Stomach smooth muscle (tissue), 2 donors: ENCODE measurements at regions not wholly inside any gene's neighbourhood (a gene's known extent, or its start where the extent isn't known, plus 50 kb on each side); places are given as distances from the start of the nearest gene placed in this dataset.

Experiments
- H3K27ac ChIP-seq: one replicate; pipeline ENCODE4 v1.7.0; 2013; ENCODE audit warnings: mild to moderate bottlenecking, low read length, inconsistent platforms
- H3K27me3 ChIP-seq, 2 donors: one replicate each; pipeline ENCODE4 v1.7.0; 2013; ENCODE audit warnings: low read length in 2 of 2; ENCODE audit not compliant: insufficient read depth in 2 of 2, control insufficient read depth in 1 of 2
- H3K36me3 ChIP-seq, 2 donors: one replicate each; pipeline ENCODE4 v1.7.0; 2013; ENCODE audit warnings: low read length in 2 of 2; ENCODE audit not compliant: control insufficient read depth in 2 of 2, insufficient read depth in 2 of 2
- H3K4me1 ChIP-seq: one replicate; pipeline ENCODE4 v1.7.0; 2013; ENCODE audit warnings: low read length; ENCODE audit not compliant: control insufficient read depth, insufficient read depth
- H3K4me3 ChIP-seq, 2 donors: one replicate each; pipeline ENCODE4 v1.7.0; 2013; ENCODE audit warnings: low read length in 2 of 2
- H3K9ac ChIP-seq, 2 donors: one replicate each; pipeline ENCODE4 v1.7.0; 2013; ENCODE audit warnings: low read length in 2 of 2, mild to moderate bottlenecking in 1 of 2
- H3K9me3 ChIP-seq, 2 donors: one replicate each; pipeline ENCODE4 v1.7.0; 2013; ENCODE audit warnings: low read length in 2 of 2; ENCODE audit not compliant: control insufficient read depth in 2 of 2
- donor health status: healthy.
- donor health status: Pancreatic carcinoma.

- Histone ChIP-seq H3K27me3 (no peaks in the 10 kb centered on the region), H3K9ac (no peak overlapping the region)
These were observed 300.0 kb upstream of the MAN1A1 start for GRCh38 chr6:119649531-119649930.

GRCh38 chr6:119647309-119647708 lies 297.7 kb upstream of the MAN1A1 start:
- no peaks in the 10 kb centered on the region for H3K27me3 ChIP-seq

More at GRCh38 chr6:119649531-119649930, 300.0 kb upstream of the MAN1A1 start:
- Histone ChIP-seq H3K36me3 (no peaks in the 10 kb centered on the region), H3K27ac (no peak overlapping the region), H3K9me3 (no peaks in the 10 kb centered on the region), H3K4me3 (no peak overlapping the region), H3K4me1 (no peaks in the 10 kb centered on the region)

GRCh38 chr6:119643876-119644275 lies 294.3 kb upstream of the MAN1A1 start:
- Histone ChIP-seq H3K4me1 (no peaks in the 10 kb centered on the region), H3K9ac (no peak overlapping the region), H3K27me3 (no peaks in the 10 kb centered on the region), H3K36me3 (no peaks in the 10 kb centered on the region), H3K27ac (no peak overlapping the region), H3K4me3 (no peak overlapping the region), H3K9me3 (no peaks in the 10 kb centered on the region)

More at GRCh38 chr6:119647309-119647708, 297.7 kb upstream of the MAN1A1 start:
- Histone ChIP-seq H3K4me3 (no peak overlapping the region), H3K4me1 (no peaks in the 10 kb centered on the region), H3K9me3 (no peaks in the 10 kb centered on the region), H3K27ac (no peak overlapping the region), H3K9ac (no peak overlapping the region), H3K36me3 (no peaks in the 10 kb centered on the region)

- H3K4me1 ChIP-seq = no peaks in the 10 kb centered on the region
- H3K9ac ChIP-seq = no peak overlapping the region
- no peak overlapping the region for H3K27ac ChIP-seq
- no peaks in the 10 kb centered on the region for H3K36me3 ChIP-seq
- H3K9me3 ChIP-seq = no peaks in the 10 kb centered on the region
- no peaks in the 10 kb centered on the region for H3K27me3 ChIP-seq
- no peak overlapping the region for H3K4me3 ChIP-seq
These were observed 288.2 kb upstream of the MAN1A1 start for GRCh38 chr6:119637768-119638167.

- H3K9ac ChIP-seq = no peak overlapping the region
- H3K36me3 ChIP-seq = no peaks in the 10 kb centered on the region
- H3K27ac ChIP-seq = no peak overlapping the region
- H3K4me3 ChIP-seq = no peak overlapping the region
- H3K4me1 ChIP-seq = no peaks in the 10 kb centered on the region
- H3K9me3 ChIP-seq = peaks cover 0 to 2% of the 10 kb centered on the region in 2 donors
- no peaks in the 10 kb centered on the region for H3K27me3 ChIP-seq
These were observed 286.5 kb upstream of the MAN1A1 start for GRCh38 chr6:119636060-119636459.

- peaks cover 0 to 2% of the 10 kb centered on the region in 2 donors for H3K9me3 ChIP-seq
These were observed 283.9 kb upstream of the MAN1A1 start for GRCh38 chr6:119633461-119633860.

GRCh38 chr6:119630561-119631192 lies 281.1 kb upstream of the MAN1A1 start:
- H3K27ac ChIP-seq = no peak overlapping the region
- no peak overlapping the region for H3K9ac ChIP-seq
- peaks cover 0 to 2% of the 10 kb centered on the region in 2 donors for H3K9me3 ChIP-seq
- no peaks in the 10 kb centered on the region for H3K4me1 ChIP-seq
- H3K4me3 ChIP-seq = no peak overlapping the region
- H3K27me3 ChIP-seq = no peaks in the 10 kb centered on the region
- no peaks in the 10 kb centered on the region for H3K36me3 ChIP-seq

More at GRCh38 chr6:119633461-119633860, 283.9 kb upstream of the MAN1A1 start:
- Histone ChIP-seq H3K9ac (no peak overlapping the region), H3K27ac (no peak overlapping the region), H3K36me3 (no peaks in the 10 kb centered on the region), H3K4me3 (no peak overlapping the region), H3K27me3 (no peaks in the 10 kb centered on the region), H3K4me1 (no peaks in the 10 kb centered on the region)

- Histone ChIP-seq H3K9me3 (peaks cover 0 to 2% of the 10 kb centered on the region in 2 donors), H3K36me3 (no peaks in the 10 kb centered on the region), H3K27ac (no peak overlapping the region), H3K4me1 (no peaks in the 10 kb centered on the region), H3K9ac (no peak overlapping the region), H3K27me3 (no peaks in the 10 kb centered on the region), H3K4me3 (no peak overlapping the region)
These were observed 279.4 kb upstream of the MAN1A1 start for GRCh38 chr6:119628691-119629594.

- Histone ChIP-seq H3K36me3 (no peaks in the 10 kb centered on the region), H3K4me1 (no peaks in the 10 kb centered on the region), H3K4me3 (no peak overlapping the region), H3K27ac (no peak overlapping the region), H3K9ac (no peak overlapping the region), H3K27me3 (no peaks in the 10 kb centered on the region), H3K9me3 (peaks cover 0 to 2% of the 10 kb centered on the region in 2 donors)
These were observed 278.5 kb upstream of the MAN1A1 start for GRCh38 chr6:119627908-119628669.

- H3K4me3 ChIP-seq = no peak overlapping the region
- H3K9ac ChIP-seq = no peak overlapping the region
- H3K27me3 ChIP-seq = no peaks in the 10 kb centered on the region
- no peak overlapping the region for H3K27ac ChIP-seq
- H3K4me1 ChIP-seq = no peaks in the 10 kb centered on the region
- no peaks in the 10 kb centered on the region for H3K36me3 ChIP-seq
- H3K9me3 ChIP-seq = peaks cover 0 to 2% of the 10 kb centered on the region in 2 donors
These were observed 277.5 kb upstream of the MAN1A1 start for GRCh38 chr6:119626884-119627619.
